IMR-90 (cell line): ENCODE measurements at regions not wholly inside any gene's neighbourhood (a gene's known extent, or its start where the extent isn't known, plus 50 kb on each side); places are given as distances from the start of the nearest gene placed in this dataset.
"Not testable (repeated sequence)": the region's sequence is repeated elsewhere in the genome, so short reads cannot be mapped to it uniquely, and the experiment has no call there.

Source experiments
- CTCF ChIP-seq: conservative IDR thresholded peaks from 2 replicates; pipeline ENCODE4 v1.5.1; 2012; ENCODE audit warnings: mild to moderate bottlenecking, low read depth, low read length, improper control_type of control experiment
- MAFK ChIP-seq: IDR thresholded peaks from 2 replicates; pipeline ENCODE4 v1.6.1; 2012; ENCODE audit warnings: low read depth, low read length, improper control_type of control experiment
- POLR2A ChIP-seq: IDR thresholded peaks from 2 replicates; pipeline ENCODE4 v1.6.1; 2012; ENCODE audit warnings: mild to moderate bottlenecking, low read depth, low read length
- RAD21 ChIP-seq: IDR thresholded peaks from 2 replicates; pipeline ENCODE4 v1.6.1; 2012; ENCODE audit warnings: low read length, improper control_type of control experiment
- RFX5 ChIP-seq: IDR thresholded peaks from 2 replicates; pipeline ENCODE4 v1.8.0; 2012; ENCODE audit warnings: low read depth, mild to moderate bottlenecking, low read length, moderate library complexity
- TF ChIP-seq, protein P1 (sequence below): fragments of 150-350 bp; IDR thresholded peaks from 2 replicates; pipeline ENCODE4 v1.6.1; 2016; ENCODE audit warnings: low read depth, mild to moderate bottlenecking, low read length, moderate library complexity, borderline replicate concordance

DNA sequence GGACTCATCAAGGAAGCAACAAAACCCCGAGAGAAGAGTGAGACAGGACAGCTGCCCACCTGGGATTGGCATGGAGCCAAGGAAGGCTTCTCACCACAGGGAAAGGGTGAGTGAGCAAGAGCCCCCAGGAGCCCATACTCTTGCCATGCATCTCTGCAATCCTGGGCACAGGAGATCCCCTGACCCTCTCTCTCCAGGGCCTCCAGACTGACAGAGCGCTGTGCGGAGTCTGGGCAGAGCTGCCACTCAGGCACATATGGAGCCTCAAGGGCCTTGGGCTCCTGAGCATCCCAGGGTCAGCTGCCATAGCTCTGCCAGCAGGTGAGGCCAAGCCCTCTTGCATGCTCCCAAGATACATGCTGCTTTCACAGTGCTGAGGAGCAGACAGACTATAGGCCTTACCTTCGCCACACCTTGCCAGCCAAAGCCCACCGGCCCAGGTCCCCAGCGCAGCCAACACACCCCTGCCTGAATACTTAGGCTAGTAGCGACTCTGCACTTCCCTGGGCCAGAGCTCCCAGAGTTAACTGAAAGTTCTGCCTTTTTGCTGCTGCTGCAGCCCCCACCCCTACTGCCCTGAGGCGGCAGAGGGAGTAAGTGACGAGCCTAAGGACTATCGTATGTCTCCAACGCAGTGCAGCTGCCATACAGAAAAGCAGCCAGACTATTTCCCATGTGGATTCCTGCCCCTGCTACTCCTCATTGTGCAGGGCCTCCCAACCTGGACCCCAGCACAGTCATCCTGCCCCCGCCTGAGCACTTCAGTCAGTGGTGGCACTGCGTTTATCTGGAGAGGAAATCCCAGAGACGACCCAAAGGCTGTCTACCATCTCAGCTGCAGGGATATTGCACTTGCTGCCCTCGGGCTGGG lies 251.6 kb downstream of the SPATA31A6 start:
- not testable (repeated sequence) for TF ChIP-seq CTCF, RAD21, POLR2A, RFX5, MAFK
- TF ChIP-seq, protein P1, sequence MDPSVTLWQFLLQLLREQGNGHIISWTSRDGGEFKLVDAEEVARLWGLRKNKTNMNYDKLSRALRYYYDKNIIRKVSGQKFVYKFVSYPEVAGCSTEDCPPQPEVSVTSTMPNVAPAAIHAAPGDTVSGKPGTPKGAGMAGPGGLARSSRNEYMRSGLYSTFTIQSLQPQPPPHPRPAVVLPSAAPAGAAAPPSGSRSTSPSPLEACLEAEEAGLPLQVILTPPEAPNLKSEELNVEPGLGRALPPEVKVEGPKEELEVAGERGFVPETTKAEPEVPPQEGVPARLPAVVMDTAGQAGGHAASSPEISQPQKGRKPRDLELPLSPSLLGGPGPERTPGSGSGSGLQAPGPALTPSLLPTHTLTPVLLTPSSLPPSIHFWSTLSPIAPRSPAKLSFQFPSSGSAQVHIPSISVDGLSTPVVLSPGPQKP = not testable (repeated sequence)
